ENCODE measurements at regions not wholly inside any gene's neighbourhood (a gene's known extent, or its start where the extent isn't known, plus 50 kb on each side); places are given as distances from the start of the nearest gene placed in this dataset.

DNA sequence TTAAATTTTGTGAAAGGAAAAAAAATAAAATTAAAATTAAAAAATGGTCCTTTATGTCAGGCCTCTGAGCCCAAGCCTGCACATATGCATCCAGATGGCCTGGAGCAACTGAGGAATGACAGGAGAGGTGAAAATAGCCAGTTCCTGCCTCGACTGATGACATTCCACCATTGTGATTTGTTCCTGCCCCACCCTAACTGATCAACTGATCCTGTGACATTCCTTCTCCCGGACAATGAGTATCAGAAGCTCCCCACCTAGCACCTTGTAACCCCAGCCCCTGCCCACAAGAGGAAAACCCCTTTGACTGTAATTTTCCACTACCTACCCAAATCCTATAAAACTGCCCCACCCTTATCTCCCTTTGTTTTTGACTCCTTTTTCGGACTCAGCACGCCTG, 972.2 kb upstream of the GHITM start:
- no peak for TF ChIP-seq POLR2A (IDR thresholded peaks at IDR 0.05)
- TF ChIP-seq, protein P1, sequence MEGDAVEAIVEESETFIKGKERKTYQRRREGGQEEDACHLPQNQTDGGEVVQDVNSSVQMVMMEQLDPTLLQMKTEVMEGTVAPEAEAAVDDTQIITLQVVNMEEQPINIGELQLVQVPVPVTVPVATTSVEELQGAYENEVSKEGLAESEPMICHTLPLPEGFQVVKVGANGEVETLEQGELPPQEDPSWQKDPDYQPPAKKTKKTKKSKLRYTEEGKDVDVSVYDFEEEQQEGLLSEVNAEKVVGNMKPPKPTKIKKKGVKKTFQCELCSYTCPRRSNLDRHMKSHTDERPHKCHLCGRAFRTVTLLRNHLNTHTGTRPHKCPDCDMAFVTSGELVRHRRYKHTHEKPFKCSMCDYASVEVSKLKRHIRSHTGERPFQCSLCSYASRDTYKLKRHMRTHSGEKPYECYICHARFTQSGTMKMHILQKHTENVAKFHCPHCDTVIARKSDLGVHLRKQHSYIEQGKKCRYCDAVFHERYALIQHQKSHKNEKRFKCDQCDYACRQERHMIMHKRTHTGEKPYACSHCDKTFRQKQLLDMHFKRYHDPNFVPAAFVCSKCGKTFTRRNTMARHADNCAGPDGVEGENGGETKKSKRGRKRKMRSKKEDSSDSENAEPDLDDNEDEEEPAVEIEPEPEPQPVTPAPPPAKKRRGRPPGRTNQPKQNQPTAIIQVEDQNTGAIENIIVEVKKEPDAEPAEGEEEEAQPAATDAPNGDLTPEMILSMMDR (IDR thresholded peaks at IDR 0.05), result no peak
